GM19023 (cell line): ENCODE measurements at regions not wholly inside any gene's neighbourhood (a gene's known extent, or its start where the extent isn't known, plus 50 kb on each side); places are given as distances from the start of the nearest gene placed in this dataset.
"Not testable (repeated sequence)": the region's sequence is repeated elsewhere in the genome, so short reads cannot be mapped to it uniquely, and the experiment has no call there.

Experiments used
- ATAC-seq: cut with Tn5 transposase; IDR thresholded peaks from one replicate; pipeline ENCODE4 v1.9.1; 2021; ENCODE audit warnings: mild to moderate bottlenecking, moderate library complexity; ENCODE audit not compliant: unreplicated experiment

DNA sequence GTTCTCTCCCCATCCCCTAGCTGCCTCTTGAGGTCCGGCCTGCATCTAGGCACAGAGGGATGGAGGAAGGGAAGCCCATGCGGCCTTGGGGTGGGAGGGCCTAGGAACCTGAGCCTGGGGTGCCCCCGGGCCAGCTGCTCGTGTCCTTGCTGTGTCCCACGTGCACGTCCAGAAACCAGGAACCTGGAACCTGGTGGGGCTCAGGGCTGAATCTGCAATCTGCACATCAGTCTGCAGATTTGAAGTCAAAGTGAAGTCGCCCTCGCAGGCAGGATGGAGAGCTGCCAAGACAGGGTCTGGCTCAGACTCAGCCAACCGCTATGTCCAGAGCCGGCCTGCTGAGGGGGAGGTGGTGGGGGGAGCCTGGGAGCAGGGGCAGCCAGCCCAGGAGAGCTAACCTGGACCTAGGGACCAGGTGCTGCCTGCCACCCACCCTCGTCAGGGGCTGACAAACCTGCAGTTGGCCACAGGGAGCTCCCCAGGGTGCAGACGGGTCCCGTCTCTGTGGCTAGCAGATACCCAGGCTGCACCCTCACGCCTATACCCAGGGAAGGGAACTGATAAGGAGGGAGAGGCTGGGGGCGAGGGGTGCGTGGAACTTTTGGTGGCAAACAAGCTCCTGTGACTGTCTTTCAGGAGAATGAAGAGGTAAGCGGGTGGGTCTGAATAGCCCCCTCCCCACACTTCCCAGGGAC lies 103.5 kb upstream of the SIMC1 start:
- ATAC-seq = no peak

DNA sequence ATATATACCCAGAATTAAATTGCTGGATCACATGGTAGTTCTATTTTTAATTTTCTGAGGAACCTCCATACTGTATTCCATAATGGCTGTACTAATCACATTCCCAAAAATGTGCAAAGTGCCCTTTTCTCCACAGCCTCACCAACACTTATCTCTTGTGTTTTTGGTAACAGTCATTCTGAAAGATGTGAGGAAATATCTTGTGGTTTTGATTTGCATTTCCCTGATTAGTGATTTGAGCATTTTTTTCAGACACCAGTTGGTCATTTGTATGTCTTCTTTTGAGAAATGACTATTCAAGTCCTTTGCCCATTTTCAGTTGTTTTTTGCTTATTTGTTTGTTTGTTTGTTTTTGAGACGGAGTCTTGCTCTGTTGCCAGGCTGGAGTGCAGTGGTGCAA lies 98.1 kb upstream of the SIMC1 start:
- ATAC-seq = not testable (repeated sequence)

DNA sequence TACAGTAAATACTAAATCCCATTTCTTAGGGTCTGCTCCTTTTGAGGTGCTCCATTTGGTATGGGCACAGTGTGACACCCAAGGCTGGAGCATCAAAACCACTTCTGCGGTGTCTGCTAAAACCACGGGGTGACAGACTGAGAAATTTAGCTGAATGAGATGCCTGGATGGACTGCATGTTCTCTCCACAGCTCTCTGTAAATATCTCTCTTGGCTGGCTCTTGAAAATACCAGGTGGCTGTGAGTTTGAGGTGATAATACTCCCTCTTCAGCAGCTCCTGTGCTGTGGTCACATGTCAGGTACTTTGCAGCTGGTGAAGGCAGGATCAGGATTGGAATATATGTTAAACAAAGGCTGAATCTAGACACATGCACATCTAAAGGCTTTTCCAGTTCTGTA lies 93.7 kb upstream of the SIMC1 start:
- no peak for ATAC-seq

DNA sequence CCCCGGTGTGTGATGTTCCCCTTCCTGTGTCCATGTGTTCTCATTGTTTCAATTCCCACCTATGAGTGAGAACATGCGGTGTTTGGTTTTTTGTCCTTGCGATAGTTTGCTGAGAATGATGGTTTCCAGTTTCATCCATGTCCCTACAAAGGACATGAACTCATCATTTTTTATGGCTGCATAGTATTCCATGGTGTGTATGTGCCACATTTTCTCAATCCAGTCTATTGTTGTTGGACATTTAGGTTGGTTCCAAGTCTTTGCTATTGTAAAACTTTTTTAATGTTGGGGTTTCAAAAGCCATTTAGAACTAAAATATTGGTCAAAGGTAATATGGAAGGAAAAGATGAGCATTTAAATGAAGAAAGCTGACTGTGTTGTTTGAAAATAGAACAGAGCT lies 88.3 kb upstream of the SIMC1 start:
- ATAC-seq = not testable (repeated sequence)

DNA sequence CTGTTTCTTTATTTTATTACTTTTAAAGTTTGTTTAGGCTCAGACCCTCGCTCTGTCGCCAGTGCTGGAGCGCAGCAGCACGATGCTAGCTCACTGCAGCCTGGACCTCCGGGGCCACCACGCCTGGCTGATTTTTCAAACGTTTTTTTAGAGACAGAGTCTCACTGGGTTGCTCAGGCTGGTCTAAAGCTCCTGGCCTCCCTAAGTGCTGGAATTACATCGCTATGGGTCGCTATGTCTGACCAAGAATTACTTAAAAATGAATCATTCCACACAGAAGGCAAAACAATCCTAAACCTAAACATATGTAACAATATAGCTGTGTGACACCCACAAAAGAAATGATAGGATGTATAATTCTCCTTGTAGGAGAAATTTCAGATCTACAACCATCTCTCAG lies 86.9 kb upstream of the SIMC1 start:
- no peak for ATAC-seq

DNA sequence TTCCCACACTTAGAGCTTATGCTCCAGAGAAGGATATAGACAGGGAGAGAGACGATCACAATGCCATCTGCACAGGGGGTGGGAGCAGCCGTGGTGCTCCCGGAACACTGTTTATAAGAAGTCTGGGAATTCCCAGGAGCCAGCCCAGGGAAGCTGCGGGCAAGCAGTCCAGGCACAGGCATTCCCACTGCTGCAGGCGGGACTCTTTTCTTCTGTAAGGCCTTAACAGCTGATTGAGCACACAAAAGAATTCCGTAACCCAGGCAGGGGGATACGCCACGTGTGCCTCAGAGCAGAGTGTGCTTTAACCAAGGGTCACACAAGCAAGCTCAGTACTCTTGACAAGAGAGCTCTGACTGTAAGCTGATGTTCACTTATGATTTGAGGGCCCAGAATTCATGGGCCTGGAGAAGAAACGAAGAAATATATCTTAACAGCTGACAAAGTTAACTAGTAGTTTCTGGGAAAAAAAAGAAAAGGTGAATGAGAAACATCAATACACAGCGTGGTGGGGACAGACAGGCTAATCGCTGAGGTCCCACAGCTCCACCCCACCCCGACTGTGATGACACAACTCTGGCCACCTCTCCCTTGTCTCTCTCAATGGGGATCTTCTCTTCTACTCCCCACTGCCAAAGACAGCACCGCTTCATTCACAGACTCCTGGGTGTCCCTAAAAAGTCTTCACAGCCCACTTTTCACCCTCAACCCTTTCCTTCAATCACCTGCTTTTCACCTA lies 85.9 kb upstream of the SIMC1 start:
- ATAC-seq = no peak

DNA sequence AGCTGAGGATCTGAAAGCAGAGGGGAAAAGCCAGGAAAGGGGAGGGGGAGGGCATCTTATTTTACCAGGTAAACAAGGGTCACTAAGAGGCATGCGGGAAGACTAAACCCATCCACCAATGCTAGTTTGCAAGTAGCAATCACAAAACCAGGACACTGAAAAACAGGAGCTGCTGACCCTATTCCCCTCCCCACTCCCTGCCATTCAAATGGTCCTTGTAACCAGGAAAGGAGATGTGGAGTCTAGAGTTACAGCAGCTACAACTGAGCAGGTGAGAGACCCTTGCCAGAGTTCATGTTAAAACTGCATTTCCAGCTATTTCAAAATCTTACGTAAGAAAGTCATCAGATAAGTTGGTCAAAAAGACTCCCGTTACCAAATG lies 85.3 kb upstream of the SIMC1 start:
- ATAC-seq = no peak

DNA sequence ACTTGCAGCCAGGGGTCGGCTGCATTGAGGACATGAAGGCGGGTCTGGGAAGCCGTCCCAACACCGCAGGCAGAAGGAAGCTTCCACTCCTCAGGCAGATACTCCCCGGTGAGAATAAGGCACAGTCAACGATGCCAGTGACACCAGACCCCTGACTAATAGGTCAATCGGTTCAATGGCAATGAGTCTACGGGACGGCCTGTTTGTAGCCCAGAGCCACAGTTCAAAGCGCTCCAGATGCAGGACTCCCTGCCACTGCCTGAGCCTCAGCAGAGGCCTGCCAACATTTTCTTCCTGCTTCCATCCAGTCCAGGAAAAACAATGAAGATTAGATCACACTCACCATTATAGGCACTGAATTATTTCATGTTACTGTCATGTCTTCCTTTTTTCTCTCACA lies 84.5 kb upstream of the SIMC1 start:
- ATAC-seq = no peak

DNA sequence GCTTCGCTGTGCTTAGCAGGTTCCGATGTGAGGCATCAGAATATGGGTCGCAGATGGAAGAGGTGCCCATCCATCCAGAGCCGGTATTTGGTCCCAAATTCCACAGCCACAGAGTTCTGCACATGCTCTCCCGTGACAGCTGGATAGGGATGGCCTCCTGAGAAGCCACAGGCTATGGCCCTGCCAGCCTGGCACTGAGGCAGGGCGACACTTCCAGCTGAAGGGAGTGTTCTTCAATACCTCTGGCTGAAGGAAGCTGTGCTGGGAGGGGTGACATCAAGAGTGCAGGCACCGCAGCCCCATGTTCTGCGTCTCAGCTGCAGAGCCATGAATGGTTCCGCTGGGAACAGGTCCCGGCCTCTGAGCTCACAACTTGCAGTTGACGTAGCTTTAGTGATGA lies 83.4 kb upstream of the SIMC1 start:
- no peak for ATAC-seq

DNA sequence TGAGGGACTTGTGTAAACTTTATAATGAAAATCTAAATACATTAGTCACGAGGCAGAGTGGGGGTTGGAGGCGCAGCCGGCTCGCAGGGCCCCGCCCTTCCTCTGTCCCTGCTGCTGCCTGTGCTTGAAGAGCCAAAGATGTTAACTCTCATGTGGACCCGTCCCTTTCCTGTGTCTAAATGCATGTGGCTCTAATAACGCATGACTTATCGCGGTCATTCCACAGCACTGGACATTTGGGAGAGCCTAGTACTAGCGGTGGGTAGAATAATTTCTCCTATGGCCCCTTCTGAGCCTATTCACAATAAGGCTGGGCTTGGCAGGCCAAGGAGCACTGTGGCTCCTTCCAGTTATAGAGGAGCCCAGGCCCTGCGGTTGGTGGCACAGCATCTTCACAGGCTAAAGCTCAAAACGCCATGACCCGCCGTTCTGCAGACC lies 82.3 kb upstream of the SIMC1 start:
- no peak for ATAC-seq

DNA sequence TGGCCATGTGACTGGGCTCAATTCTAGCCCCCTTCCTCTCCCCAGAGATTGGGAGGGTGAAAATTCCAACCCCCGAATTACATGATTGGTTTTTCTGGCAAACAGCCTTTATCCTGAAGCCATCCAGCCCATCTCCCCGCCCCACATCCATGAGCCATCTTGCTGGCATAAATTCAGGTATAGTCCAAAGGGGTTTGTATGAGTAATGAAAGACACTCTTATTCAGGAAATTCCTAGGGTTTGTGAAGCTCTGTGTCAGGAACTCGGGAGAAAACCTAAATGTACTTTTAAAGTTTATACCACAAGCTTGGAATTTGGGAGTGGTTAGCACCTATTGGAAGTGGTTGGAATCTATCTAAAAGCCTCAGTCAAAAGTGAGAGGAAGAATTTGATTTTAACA lies 80.6 kb upstream of the SIMC1 start:
- no peak for ATAC-seq

DNA sequence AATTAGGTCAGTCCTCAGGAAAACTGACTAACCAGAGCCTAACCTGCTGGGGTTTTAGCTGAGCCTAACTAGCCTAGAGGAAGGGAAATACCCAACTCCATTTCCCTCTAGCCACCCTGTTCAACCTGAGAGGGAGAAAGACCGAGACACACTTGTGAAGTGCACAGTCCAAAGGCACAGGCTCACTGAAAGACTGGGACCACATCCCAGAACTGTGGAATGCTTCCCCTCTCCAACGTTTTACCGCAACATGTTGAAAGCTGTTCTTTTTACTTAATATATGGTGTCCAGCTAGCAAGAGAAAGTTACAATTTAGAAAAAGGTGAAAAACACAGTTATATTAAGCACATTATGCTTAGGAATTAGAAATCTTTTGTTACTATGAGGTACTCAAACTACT lies 76.8 kb upstream of the SIMC1 start:
- no peak for ATAC-seq

DNA sequence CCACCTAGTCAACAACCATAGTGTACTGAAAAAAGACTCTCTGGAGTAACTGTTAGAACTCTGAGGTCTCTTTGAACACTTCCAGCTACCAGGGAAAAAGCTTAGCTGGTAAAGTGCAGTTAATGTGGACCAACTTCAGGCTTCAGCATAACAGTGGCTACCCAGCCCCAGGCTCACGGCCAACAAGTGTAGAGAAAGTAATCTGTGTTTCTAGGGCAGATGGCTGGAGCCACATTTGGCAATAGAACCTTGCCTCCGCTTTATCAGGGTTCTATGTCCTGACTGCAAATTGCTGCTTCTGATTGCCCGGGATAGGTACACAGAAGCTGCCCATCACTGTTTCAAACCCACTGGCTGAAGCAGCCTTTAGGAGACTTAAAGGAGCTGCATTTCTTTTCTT lies 76.0 kb upstream of the SIMC1 start:
- no peak for ATAC-seq

DNA sequence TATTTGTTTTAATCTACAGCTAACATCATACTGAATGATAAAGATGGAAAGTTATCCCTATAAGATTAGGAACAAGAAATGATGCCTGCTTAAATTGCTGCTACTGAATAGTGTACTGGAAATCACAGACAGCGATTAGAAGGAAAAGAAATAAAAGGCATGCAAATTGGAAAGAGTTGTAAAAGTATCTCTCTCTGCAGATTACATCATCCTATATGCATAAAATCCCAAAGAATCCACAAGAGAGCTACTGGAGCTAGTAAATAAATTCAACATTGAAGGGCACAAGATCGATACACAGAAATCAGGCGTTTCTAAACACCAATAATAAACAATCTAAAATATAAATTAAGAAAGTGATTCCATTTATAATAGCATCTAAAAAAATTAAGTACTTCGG lies 75.3 kb upstream of the SIMC1 start:
- ATAC-seq = no peak

DNA sequence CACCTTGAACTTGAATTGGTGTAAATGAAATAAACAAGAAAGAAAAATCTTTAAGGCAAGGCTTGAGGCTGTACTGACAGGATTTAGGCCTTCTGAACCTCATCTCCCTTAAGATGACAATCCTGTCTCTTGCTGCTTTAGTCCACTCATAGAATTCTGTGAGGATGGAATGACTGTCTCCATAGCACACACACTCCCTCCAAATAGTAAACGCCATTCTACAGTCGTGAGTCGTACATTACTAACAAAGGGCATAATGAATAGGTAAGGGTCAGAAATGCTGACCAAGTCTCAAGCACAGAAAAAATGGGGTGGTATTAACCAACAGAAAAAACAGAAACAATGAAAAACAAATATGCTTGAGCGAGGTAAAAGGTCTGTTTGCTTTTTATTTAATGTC lies 71.8 kb upstream of the SIMC1 start:
- ATAC-seq = no peak

DNA sequence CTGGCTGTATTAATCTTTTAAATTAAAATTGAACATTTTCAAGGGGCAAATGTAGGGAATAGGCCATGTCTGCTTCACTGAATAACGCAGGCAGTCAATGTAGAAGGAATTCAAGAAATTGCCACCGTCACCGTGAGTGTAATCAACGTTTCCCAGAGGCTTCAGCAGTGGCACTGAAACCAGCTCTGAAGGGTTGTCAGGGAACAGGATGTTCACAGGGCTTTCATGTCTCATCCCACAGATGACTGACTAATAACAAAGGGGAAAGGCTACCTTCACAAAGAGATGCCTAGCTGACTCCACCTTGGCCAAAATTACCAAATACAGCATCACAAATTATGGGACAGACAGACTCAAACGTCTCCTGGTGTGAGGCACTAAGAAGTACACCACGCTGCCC lies 70.4 kb upstream of the SIMC1 start:
- no peak for ATAC-seq

DNA sequence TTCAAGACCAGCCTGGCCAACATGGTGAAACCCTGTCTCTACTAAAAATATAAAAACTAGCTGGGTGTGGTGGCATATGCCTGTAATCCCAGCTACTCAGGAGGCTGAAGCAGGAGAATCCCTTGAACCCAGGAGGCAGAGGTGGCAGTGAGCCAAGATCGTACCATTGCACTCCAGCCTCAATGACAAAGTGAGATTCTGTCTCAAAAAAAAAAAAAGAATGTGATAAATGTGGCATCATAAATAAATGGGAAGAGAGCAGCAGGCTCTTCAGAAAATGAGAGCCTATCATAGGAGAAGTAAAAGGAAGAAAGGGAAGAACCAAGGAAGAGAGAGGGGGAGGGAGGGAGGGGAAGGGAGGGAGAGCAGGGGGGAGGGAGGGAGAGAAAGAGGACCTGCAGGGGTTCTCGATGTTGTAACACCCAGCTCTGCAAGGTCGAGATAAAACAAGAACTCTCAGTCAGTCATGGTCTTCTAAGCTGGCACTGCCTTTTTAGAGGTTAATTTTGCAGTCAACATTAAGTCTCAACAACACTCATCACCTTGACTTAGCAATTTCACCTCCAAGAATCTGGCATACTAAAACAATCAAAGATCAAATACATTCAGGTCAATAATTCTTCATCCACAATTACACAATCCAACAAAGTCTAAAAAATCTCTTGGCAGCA lies 68.7 kb upstream of the SIMC1 start:
- ATAC-seq = no peak

DNA sequence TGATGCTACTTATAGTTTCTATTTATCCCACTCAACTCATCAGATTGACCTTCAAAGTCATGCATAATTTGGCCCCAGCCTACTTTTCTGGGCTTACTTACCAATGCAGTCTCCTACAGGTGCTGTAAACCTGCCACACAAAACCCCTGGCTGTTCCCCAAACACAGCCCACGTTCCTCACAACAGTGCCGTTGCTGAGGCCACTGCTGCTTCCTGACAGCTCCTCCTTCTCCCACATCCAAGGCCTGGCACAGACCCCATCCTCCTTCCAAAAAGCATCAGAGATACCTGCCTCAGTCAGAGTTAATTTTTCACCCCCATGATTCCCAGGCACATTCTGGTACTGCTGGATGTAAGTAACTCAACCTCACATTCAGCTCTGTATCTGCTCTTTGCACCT lies 68.1 kb upstream of the SIMC1 start:
- ATAC-seq = no peak

DNA sequence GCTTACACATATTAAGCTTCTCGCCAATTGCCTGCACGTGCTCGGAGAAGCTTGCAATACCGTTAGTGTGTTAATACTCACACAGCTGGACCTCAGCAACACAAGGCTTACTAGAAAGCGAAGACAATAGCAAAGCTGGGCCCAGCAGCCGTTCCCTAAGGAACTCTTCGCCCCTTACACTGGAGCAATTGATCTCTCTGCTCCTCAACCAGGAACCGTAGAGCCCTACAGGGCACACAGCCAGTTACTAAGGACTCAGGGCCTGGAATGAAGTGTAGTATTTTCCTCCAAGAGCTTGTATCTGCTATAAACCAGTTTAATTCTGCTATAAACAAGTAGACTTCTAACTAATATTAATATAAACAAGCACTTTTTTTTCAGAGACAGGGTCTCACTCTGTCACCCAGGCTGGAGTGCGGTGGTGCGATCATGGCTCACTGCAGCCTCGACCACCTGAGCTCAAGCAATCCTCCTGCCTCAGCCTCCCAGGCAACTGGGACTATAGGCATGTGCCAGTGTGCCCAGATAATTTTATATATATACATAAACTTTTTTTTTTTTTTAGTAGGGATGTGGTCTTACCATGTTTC lies 67.0 kb upstream of the SIMC1 start:
- no peak for ATAC-seq

DNA sequence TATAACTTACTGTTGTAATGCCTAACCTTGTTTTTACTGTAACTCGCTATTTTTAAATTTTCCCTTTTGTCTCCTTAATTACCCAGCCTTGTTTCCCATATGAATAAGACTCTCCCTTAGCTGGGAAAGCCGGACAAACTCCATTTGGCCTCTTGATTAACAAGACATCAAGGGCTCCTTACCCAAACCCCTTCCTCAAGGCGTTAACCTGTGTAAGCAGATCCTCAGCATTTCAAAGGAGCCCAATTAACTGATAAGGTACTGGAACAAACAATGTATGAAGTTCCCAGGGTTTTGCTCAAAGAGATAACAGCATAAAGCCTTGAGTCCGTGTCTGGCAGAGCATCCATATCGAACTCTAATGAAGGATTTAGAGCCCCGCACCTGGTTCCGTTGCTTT lies 66.0 kb upstream of the SIMC1 start:
- no peak for ATAC-seq

DNA sequence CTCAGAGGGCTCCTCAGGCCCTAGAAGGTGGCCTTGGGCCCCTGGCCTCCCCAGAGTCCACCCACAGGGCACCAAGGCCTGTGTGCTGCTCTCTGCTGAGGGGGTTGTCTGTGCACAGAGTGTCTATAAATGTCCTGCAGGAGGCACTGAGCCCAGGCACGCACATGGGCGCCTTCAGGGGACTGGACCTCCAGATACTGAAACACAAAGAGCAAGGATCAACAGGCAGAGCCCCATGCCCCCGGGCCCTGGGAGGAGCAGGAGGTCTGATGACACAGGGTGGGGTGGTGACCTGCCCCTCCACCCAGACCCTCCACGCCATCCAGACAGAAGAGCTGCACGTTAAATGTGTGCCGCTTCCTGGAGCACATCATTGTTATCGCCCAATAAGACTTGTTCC lies 64.6 kb upstream of the SIMC1 start:
- ATAC-seq = no peak
